A549 (cell line): ENCODE measurements at regions not wholly inside any gene's neighbourhood (a gene's known extent, or its start where the extent isn't known, plus 50 kb on each side); places are given as distances from the start of the nearest gene placed in this dataset.

Source experiments
- ATAC-seq, 2 experiments: fragments of 200-7000 bp in 1 of 2; fragments of >200 bp in 1 of 2; cut with Nextera tagmentation in 1 of 2; cut with Tn5 transposase in 1 of 2; 3 replicates each; pipeline versions ENCODE4 v1.8.0 to v1.9.1; 2018 to 2020; ENCODE audit warnings: mild to moderate bottlenecking in 1 of 2, moderate library complexity in 1 of 2
- CTCF ChIA-PET: fragments of 300-600 bp; sonication (Branson Sonifier 250); formaldehyde crosslinking; extraction: SDS; loops from one replicate; lab custom pipeline; 2021; ENCODE audit warnings: antibody characterized with exemption, inconsistent platforms; lab: Yijun Ruan, JAX
- POLR2A ChIA-PET: fragments of 350-600 bp; formaldehyde crosslinking; extraction: SDS; loops from one replicate; lab custom pipeline; 2021; ENCODE audit warnings: antibody characterized with exemption, inconsistent platforms; lab: Yijun Ruan, JAX
- DNase-seq, 2 experiments: peaks; one replicate each; pipeline versions ENCODE4 v3.0.0 to v3.0.0-alpha.2; 2011 to 2016; ENCODE audit warnings: low read depth in 1 of 2, low spot score in 1 of 2
- FAIRE-seq: peaks from 2 replicates; lab custom pipeline; 2011; peaks lifted over from hg19 to GRCh38; lab: Jason Lieb, UNC
- H3K27ac ChIP-seq, 2 experiments: fragments of >200 bp; sonication (Bioruptor Twin); formaldehyde crosslinking; 3 replicates each; pipeline ENCODE4 v1.5.1; 2016 to 2017
- H3K4me1 ChIP-seq: fragments of >200 bp; sonication (Bioruptor Twin); formaldehyde crosslinking; 3 replicates; pipeline ENCODE4 v1.6.1; 2016
- H3K4me2 ChIP-seq: fragments of >200 bp; sonication (Bioruptor Twin); formaldehyde crosslinking; 3 replicates; pipeline ENCODE4 v1.6.1; 2016
- H3K4me3 ChIP-seq: fragments of >200 bp; sonication (Bioruptor Twin); formaldehyde crosslinking; 3 replicates; pipeline ENCODE4 v1.5.1; 2016
- H3K9me3 ChIP-seq: fragments of >200 bp; sonication (Bioruptor Twin); formaldehyde crosslinking; 3 replicates; pipeline ENCODE4 v1.6.1; 2016
- BCL3 ChIP-seq: fragments of >200 bp; sonication (Bioruptor Twin); formaldehyde crosslinking; IDR thresholded peaks from 3 replicates; pipeline ENCODE4 v1.6.1; 2016
- BHLHE40 ChIP-seq: IDR thresholded peaks from 2 replicates; pipeline ENCODE4 v1.6.1; 2012; ENCODE audit warnings: low read depth, low read length, inconsistent platforms
- E2F6 ChIP-seq: IDR thresholded peaks from 2 replicates; pipeline ENCODE4 v1.6.1; 2012; ENCODE audit warnings: low read depth, borderline replicate concordance
- ELK1 ChIP-seq: fragments of 150-350 bp; IDR thresholded peaks from 2 replicates; pipeline ENCODE4 v1.6.1; 2014; ENCODE audit warnings: low read depth, mild to moderate bottlenecking, low read length
- EP300 ChIP-seq, 2 experiments: fragments of >200 bp; sonication (Bioruptor Twin); formaldehyde crosslinking; IDR thresholded peaks; 2 replicates in 1 of 2; 3 replicates in 1 of 2; pipeline ENCODE4 v1.6.1; 2016 to 2017
- ESRRA ChIP-seq: fragments of 150-350 bp; IDR thresholded peaks from 2 replicates; pipeline ENCODE4 v1.6.1; 2014; ENCODE audit warnings: mild to moderate bottlenecking, low read length, borderline replicate concordance
- FOSB ChIP-seq: fragments of 250-450 bp; sonication (Bioruptor Pico); IDR thresholded peaks from 2 replicates; pipeline ENCODE4 v1.5.0; 2020; ENCODE audit warnings: mild to moderate bottlenecking, moderate library complexity
- FOXS1 ChIP-seq: fragments of 250-450 bp; sonication (Bioruptor Pico); IDR thresholded peaks from 2 replicates; pipeline ENCODE4 v1.5.0; 2020; ENCODE audit warnings: mild to moderate bottlenecking, moderate library complexity
- HEYL ChIP-seq: fragments of 250-450 bp; sonication (Bioruptor Pico); IDR thresholded peaks from 2 replicates; pipeline ENCODE4 v1.8.0; 2021; ENCODE audit warnings: mild to moderate bottlenecking, moderate library complexity
- HOXA7 ChIP-seq: fragments of 250-450 bp; sonication (Bioruptor Pico); IDR thresholded peaks from 2 replicates; pipeline ENCODE4 v1.5.0; 2020; ENCODE audit warnings: mild to moderate bottlenecking, moderate library complexity
- HOXB13 ChIP-seq: fragments of 250-450 bp; sonication (Bioruptor Pico); IDR thresholded peaks from 2 replicates; pipeline ENCODE4 v1.5.0; 2020; ENCODE audit warnings: low read depth, mild to moderate bottlenecking, moderate library complexity
- KDM1A ChIP-seq: fragments of 200-600 bp; sonication (generic); IDR thresholded peaks from 2 replicates; pipeline ENCODE4 v1.6.1; 2016; ENCODE audit warnings: low read depth, mild to moderate bottlenecking
- MYC ChIP-seq: IDR thresholded peaks from 2 replicates; pipeline ENCODE4 v1.6.1; 2012; ENCODE audit warnings: mild to moderate bottlenecking, inconsistent platforms, low read length, improper control_type of control experiment, borderline replicate concordance
- NPAS2 ChIP-seq: fragments of 250-450 bp; sonication (Bioruptor Pico); IDR thresholded peaks from 2 replicates; pipeline ENCODE4 v1.8.0; 2022; ENCODE audit warnings: mild to moderate bottlenecking, moderate library complexity, borderline replicate concordance
- NR3C1 ChIP-seq: fragments of >200 bp; sonication (Bioruptor Twin); formaldehyde crosslinking; IDR thresholded peaks from 3 replicates; pipeline ENCODE4 v1.6.1; 2017
- PHF8 ChIP-seq: fragments of 200-600 bp; sonication (generic); IDR thresholded peaks from 2 replicates; pipeline ENCODE4 v1.6.1; 2016; ENCODE audit warnings: low read depth, mild to moderate bottlenecking, antibody characterized with exemption, moderate library complexity, borderline replicate concordance
- RCOR1 ChIP-seq: fragments of 150-350 bp; IDR thresholded peaks from 2 replicates; pipeline ENCODE4 v1.6.1; 2014; ENCODE audit warnings: antibody characterized with exemption, low read length, low read depth
- REST ChIP-seq: fragments of 200-600 bp; sonication (generic); IDR thresholded peaks from 2 replicates; pipeline ENCODE4 v1.6.1; 2016; ENCODE audit warnings: antibody characterized with exemption, mild to moderate bottlenecking, moderate library complexity
- ZC3H11A ChIP-seq: fragments of 450-650 bp; IDR thresholded peaks from 2 replicates; pipeline ENCODE4 v1.6.1; 2014; ENCODE audit warnings: antibody characterized with exemption, mild to moderate bottlenecking
- WGBS: methylation state at CpG from one replicate; pipeline ENCODE4 v1.1.6; 2017; ENCODE audit errors: missing lambda C conversion rate; 5-methylcytosine and 5-hydroxymethylcytosine counted together
- TF ChIP-seq, protein P1 (sequence below): IDR thresholded peaks from 2 replicates; pipeline ENCODE4 v1.6.1; 2012
- TF ChIP-seq, protein P2 (sequence below): fragments of 250-450 bp; sonication (Bioruptor Pico); IDR thresholded peaks from 2 replicates; pipeline ENCODE4 v1.5.0; 2020; ENCODE audit warnings: low read depth, mild to moderate bottlenecking, moderate library complexity
- TF ChIP-seq, protein P3 (sequence below): fragments of 250-450 bp; sonication (Bioruptor Pico); IDR thresholded peaks from 2 replicates; pipeline ENCODE4 v1.5.0; 2021; ENCODE audit warnings: mild to moderate bottlenecking, moderate library complexity, borderline replicate concordance

GRCh38 chr10:84676536-84676935 is 348.1 kb downstream of the CCSER2 start (continued):
- no peak for TF ChIP-seq ELK1
- TF ChIP-seq KDM1A, result no peak

DNA sequence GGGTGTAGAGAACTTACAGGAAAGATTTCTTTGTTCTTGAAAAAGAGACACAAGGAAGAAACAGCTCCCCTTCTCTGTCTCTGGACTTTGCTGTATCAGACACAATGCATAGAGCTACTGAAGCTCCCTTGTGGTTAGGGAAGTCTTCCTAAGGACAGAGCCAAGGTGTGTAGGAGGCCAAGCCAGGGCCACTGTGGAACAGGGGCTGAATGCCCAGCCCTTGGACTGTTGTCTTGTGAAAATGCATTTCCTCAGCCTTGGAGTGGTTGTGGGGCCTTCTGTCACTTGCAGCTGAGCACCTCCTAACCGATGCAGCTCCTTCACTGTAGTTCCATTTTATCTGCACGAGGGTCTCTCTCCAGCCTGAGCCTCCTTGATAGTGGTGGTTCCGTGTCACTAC is 353.4 kb downstream of the CCSER2 start:
- Histone ChIP-seq H3K4me3 (no peak overlapping the region), H3K4me2 (no peak overlapping the region), H3K9me3 (no peaks in the 10 kb centered on the region), H3K4me1 (no peaks in the 10 kb centered on the region), H3K27ac (no peak overlapping the region)
- TF ChIP-seq HOXB13 (CRISPR knock-in tag) (no peak), FOXS1 (CRISPR knock-in tag) (no peak)
- DNase-seq (no peak), FAIRE-seq (no peak), ATAC-seq (no peak)
- WGBS, result 2% methylated on average over 3 of the region's 3 CpGs
- ChIA-PET POLR2A (no interaction called here), CTCF (no interaction called here)

- 11% methylated on average over 2 of the region's 2 CpGs for WGBS
- TF ChIP-seq HOXA7 (no peak), ZC3H11A (no peak), BCL3 (no peak), EP300 (IDR thresholded peaks at IDR 0.05) (no peak), BHLHE40 (no peak), NR3C1 (no peak), REST (no peak), HEYL (CRISPR knock-in tag) (no peak), PHF8 (no peak), RCOR1 (no peak), ELK1 (no peak), E2F6 (no peak), HOXB13 (CRISPR knock-in tag) (no peak), ESRRA (no peak), FOSB (CRISPR knock-in tag) (no peak), NPAS2 (no peak), MYC (no peak)
- TF ChIP-seq, protein P1, sequence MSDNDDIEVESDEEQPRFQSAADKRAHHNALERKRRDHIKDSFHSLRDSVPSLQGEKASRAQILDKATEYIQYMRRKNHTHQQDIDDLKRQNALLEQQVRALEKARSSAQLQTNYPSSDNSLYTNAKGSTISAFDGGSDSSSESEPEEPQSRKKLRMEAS, result no peak
- TF ChIP-seq, protein P2, sequence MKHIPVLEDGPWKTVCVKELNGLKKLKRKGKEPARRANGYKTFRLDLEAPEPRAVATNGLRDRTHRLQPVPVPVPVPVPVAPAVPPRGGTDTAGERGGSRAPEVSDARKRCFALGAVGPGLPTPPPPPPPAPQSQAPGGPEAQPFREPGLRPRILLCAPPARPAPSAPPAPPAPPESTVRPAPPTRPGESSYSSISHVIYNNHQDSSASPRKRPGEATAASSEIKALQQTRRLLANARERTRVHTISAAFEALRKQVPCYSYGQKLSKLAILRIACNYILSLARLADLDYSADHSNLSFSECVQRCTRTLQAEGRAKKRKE (CRISPR knock-in tag), result no peak
- TF ChIP-seq, protein P3, sequence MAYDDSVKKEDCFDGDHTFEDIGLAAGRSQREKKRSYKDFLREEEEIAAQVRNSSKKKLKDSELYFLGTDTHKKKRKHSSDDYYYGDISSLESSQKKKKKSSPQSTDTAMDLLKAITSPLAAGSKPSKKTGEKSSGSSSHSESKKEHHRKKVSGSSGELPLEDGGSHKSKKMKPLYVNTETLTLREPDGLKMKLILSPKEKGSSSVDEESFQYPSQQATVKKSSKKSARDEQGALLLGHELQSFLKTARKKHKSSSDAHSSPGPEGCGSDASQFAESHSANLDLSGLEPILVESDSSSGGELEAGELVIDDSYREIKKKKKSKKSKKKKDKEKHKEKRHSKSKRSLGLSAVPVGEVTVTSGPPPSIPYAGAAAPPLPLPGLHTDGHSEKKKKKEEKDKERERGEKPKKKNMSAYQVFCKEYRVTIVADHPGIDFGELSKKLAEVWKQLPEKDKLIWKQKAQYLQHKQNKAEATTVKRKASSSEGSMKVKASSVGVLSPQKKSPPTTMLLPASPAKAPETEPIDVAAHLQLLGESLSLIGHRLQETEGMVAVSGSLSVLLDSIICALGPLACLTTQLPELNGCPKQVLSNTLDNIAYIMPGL, result no peak
- POLR2A ChIA-PET, result no interaction called here
- ATAC-seq (no peak), FAIRE-seq (no peak), DNase-seq (no peak)
- H3K4me3 ChIP-seq, result no peak overlapping the region
- H3K4me2 ChIP-seq, result no peak overlapping the region
- no peaks in the 10 kb centered on the region for H3K4me1 ChIP-seq
- no peak overlapping the region for H3K27ac ChIP-seq
- no peaks in the 10 kb centered on the region for H3K9me3 ChIP-seq
- CTCF ChIA-PET, result no interaction called here
Measured at GRCh38 chr10:84683550-84683949, 355.2 kb downstream of the CCSER2 start.
